ENCODE measurements at regions not wholly inside any gene's neighbourhood (a gene's known extent, or its start where the extent isn't known, plus 50 kb on each side); places are given as distances from the start of the nearest gene placed in this dataset.
"Not testable (repeated sequence)": the region's sequence is repeated elsewhere in the genome, so short reads cannot be mapped to it uniquely, and the experiment has no call there.

DNA sequence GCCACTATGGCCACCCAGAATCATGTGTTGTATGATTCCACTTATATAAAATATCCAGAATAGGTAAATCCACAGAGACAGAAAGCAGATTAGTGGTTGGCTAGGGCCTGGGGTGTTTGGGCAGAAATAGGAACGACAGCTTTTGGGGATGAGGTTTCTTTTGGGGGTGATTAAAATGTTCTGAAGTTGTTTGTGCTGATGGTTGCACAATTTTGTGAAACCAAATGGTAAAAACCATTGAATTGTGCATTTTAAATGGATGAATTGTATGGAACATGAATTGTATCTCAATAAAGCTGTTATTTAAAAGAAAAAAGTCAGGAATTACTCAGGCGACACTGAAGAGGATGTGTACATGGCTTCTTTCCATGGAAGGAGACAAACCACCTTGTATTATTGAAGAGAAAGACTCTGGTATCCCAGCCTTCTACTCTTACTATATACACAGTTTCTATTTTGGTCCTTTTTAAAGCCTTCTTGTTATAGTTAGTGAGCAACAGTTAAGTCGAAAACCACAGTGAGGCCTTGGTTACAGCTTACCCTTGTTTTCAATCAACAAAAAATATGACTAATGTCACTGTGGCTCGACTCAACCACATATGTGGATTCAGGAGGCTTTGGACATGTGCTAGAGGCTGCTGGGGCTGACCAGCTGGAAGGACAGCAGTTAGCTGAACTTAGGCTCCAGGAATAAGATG lies 57.1 kb upstream of the KMT2E start:
- DNase-seq = peak; percentile 73 to 94 (median 91)
- Histone ChIP-seq H3K27me3 (replicated peaks in 2 of 5; ENCODE audit: control insufficient read depth in 4 of 5, insufficient read depth in 5 of 5, low read length in 4 of 5) (no peaks in the 10 kb centered on the region), H3K27ac (ENCODE audit: insufficient read depth in 1 of 2, low read depth in 1 of 2, low read length in 2 of 2, poor library complexity in 1 of 2, severe bottlenecking in 2 of 2) (peak overlapping the region; percentile 80 to 94), H3K4me1 (ENCODE audit: control extremely low read depth in 1 of 4, control insufficient read depth in 4 of 4, insufficient read depth in 4 of 4, low read length in 3 of 4) (peaks cover 20 to 53% (median 45%) of the 10 kb centered on the region in 4 experiments), H3K4me3 (ENCODE audit: control insufficient read depth in 1 of 7, extremely low read depth in 1 of 7, insufficient read depth in 4 of 7, low read depth in 2 of 7, low read length in 6 of 7) (peak overlapping the region in 2 of 7 experiments; percentile 26 to 31), H3K36me3 (ENCODE audit: control insufficient read depth in 4 of 4, insufficient read depth in 4 of 4, low read length in 3 of 4) (no peaks in the 10 kb centered on the region), H3K9me3 (ENCODE audit: control extremely low read depth in 1 of 5, control insufficient read depth in 4 of 5, insufficient read depth in 2 of 5, low read depth in 1 of 5, low read length in 4 of 5) (no peaks in the 10 kb centered on the region)
- 70% methylated on average over 1 of the region's 4 CpGs for WGBS (ENCODE audit: insufficient coverage)
- POLR2A ChIA-PET = interaction anchor here (1.3 to 1.7 kb wide), 3 partner anchors 16 to 56 kb away, joined by 5 to 7 read pairs (median 5); no protein-coding TSS in a partner anchor
- CTCF ChIA-PET = interaction anchor here (0.9 to 2.7 kb wide), 6 partner anchors 8 to 27 kb away, joined by 3 to 11 read pairs (median 6); no protein-coding TSS in a partner anchor

DNA sequence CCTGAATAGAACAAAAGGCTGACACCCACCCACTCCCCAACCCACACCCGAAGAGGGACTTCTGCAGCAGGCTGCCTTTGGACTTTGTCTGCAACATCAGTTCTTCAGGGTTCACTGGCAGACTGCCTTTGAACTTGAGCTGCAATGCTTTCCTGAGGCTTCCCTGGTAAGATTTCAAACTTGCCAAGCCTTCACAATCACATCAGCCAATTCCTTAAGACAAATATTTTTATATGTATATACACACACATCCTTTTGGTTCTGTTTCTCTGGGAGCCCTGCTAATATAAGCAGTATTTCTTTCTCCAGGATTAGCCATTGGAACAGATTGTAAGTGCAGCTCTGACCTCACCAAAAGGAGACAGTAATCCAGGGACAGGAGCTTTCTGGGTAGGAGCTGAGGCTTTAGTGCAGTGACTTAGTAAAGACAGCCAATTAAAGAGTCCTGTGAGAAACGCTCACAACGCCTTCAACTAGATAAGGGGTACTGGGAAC lies 55.6 kb upstream of the KMT2E start:
- 89% methylated on average over 3 of the region's 3 CpGs for WGBS (ENCODE audit: insufficient coverage)
- POLR2A ChIA-PET = no interaction called here

DNA sequence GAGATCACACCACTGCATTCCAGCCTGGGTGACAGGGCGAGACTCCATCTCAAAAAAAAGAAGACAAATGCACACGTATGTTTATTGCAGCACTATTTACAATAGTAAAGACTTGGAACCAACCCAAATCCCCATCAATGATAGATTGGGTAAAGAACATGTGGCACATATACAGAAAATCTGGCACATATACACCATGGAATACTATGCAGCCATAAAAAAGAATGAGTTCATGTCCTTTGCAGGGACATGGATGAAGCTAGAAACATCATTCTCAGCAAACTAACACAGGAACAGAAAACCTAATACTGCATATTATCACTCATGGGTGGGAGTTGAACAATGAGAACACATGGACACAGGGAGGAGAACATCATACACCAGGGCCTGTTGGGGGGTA lies 54.5 kb upstream of the KMT2E start:
- WGBS (ENCODE audit: insufficient coverage) = no CpG with 5 or more reads among the region's 2 CpGs

More for the DNA sequence above, 55.6 kb upstream of the KMT2E start:
- Histone ChIP-seq H3K27ac (ENCODE audit: insufficient read depth in 1 of 2, low read depth in 1 of 2, low read length in 2 of 2, poor library complexity in 1 of 2, severe bottlenecking in 2 of 2) (peak overlapping the region in 1 of 2 experiments; percentile 14), H3K9me3 (ENCODE audit: control extremely low read depth in 1 of 5, control insufficient read depth in 4 of 5, insufficient read depth in 2 of 5, low read depth in 1 of 5, low read length in 4 of 5) (no peaks in the 10 kb centered on the region), H3K27me3 (replicated peaks in 2 of 5; ENCODE audit: control insufficient read depth in 4 of 5, insufficient read depth in 5 of 5, low read length in 4 of 5) (no peaks in the 10 kb centered on the region), H3K4me1 (ENCODE audit: control extremely low read depth in 1 of 4, control insufficient read depth in 4 of 4, insufficient read depth in 4 of 4, low read length in 3 of 4) (peaks cover 32 to 67% (median 60%) of the 10 kb centered on the region in 4 experiments), H3K4me3 (ENCODE audit: control insufficient read depth in 1 of 7, extremely low read depth in 1 of 7, insufficient read depth in 4 of 7, low read depth in 2 of 7, low read length in 6 of 7) (no peak overlapping the region), H3K36me3 (ENCODE audit: control insufficient read depth in 4 of 4, insufficient read depth in 4 of 4, low read length in 3 of 4) (peaks cover 0 to 2% (median under 1%) of the 10 kb centered on the region in 4 experiments)
- no peak for DNase-seq
- CTCF ChIA-PET = interaction anchor here (0.9 kb wide), 1 partner anchor 12 kb away, joined by 3 read pairs; no protein-coding TSS in a partner anchor

GRCh38 chr7:104960741-104961448 lies 53.1 kb upstream of the KMT2E start:
- 33% methylated on average over 2 of the region's 2 CpGs for WGBS (ENCODE audit: insufficient coverage)
- no peaks in the 10 kb centered on the region for H3K9me3 ChIP-seq (ENCODE audit: control extremely low read depth in 1 of 5, control insufficient read depth in 4 of 5, insufficient read depth in 2 of 5, low read depth in 1 of 5, low read length in 4 of 5)
- H3K27me3 ChIP-seq (replicated peaks in 2 of 5; ENCODE audit: control insufficient read depth in 4 of 5, insufficient read depth in 5 of 5, low read length in 4 of 5) = no peaks in the 10 kb centered on the region
- CTCF ChIA-PET = interaction anchor here (0.8 to 2.1 kb wide), 10 partner anchors 12 to 55 kb away, joined by 3 to 6 read pairs (median 3); no protein-coding TSS in a partner anchor
- no peak overlapping the region for H3K4me3 ChIP-seq (ENCODE audit: control insufficient read depth in 1 of 7, extremely low read depth in 1 of 7, insufficient read depth in 4 of 7, low read depth in 2 of 7, low read length in 6 of 7)
- peak; percentile 68 to 91 (median 89) for DNase-seq
- peaks cover 0 to 3% (median 1%) of the 10 kb centered on the region in 4 experiments for H3K36me3 ChIP-seq (ENCODE audit: control insufficient read depth in 4 of 4, insufficient read depth in 4 of 4, low read length in 3 of 4)
- POLR2A ChIA-PET = interaction anchor here (0.5 to 1.1 kb wide), 3 partner anchors 15 to 20 kb away, joined by 3 to 6 read pairs (median 4); no protein-coding TSS in a partner anchor
- H3K27ac ChIP-seq (ENCODE audit: insufficient read depth in 1 of 2, low read depth in 1 of 2, low read length in 2 of 2, poor library complexity in 1 of 2, severe bottlenecking in 2 of 2) = peak overlapping the region in 1 of 2 experiments; percentile 51
- peaks cover 29 to 62% (median 58%) of the 10 kb centered on the region in 4 experiments for H3K4me1 ChIP-seq (ENCODE audit: control extremely low read depth in 1 of 4, control insufficient read depth in 4 of 4, insufficient read depth in 4 of 4, low read length in 3 of 4)

More for the DNA sequence above, 54.5 kb upstream of the KMT2E start:
- POLR2A ChIA-PET; H3K9me3 ChIP-seq (ENCODE audit: control extremely low read depth in 1 of 5, control insufficient read depth in 4 of 5, insufficient read depth in 2 of 5, low read depth in 1 of 5, low read length in 4 of 5); DNase-seq; H3K27me3 ChIP-seq (replicated peaks in 2 of 5; ENCODE audit: control insufficient read depth in 4 of 5, insufficient read depth in 5 of 5, low read length in 4 of 5); H3K27ac ChIP-seq (ENCODE audit: insufficient read depth in 1 of 2, low read depth in 1 of 2, low read length in 2 of 2, poor library complexity in 1 of 2, severe bottlenecking in 2 of 2); H3K36me3 ChIP-seq (ENCODE audit: control insufficient read depth in 4 of 4, insufficient read depth in 4 of 4, low read length in 3 of 4); H3K4me3 ChIP-seq (ENCODE audit: control insufficient read depth in 1 of 7, extremely low read depth in 1 of 7, insufficient read depth in 4 of 7, low read depth in 2 of 7, low read length in 6 of 7): not testable (repeated sequence)
- CTCF ChIA-PET = interaction anchor here (1.0 to 2.1 kb wide), 4 partner anchors 20 to 54 kb away, joined by 3 to 6 read pairs (median 4); partner anchors contain the start of gene KMT2E
- peaks cover 32 to 69% (median 64%) of the 10 kb centered on the region in 4 experiments for H3K4me1 ChIP-seq (ENCODE audit: control extremely low read depth in 1 of 4, control insufficient read depth in 4 of 4, insufficient read depth in 4 of 4, low read length in 3 of 4)

DNA sequence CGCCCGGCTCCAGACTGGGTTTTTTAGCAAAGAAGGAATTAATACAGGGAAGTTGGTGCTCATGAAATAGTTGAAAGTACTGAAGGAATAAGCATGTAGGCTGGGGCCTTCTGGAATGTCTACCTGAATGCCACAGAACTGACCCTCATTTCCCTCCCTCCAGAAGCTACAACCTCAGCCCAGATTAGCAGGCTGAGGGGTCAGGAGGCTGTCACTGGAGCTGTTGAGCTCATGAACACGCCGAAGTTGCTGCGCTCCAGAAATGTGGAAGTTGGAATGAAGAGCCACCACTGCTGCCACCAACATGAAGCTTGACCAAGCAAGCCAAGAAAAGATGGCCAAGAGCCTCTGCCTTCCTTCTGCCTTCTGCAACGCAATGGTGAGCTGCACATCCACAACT lies 52.2 kb upstream of the KMT2E start:
- Histone ChIP-seq H3K4me1 (ENCODE audit: control extremely low read depth in 1 of 4, control insufficient read depth in 4 of 4, insufficient read depth in 4 of 4, low read length in 3 of 4) (peaks cover 23 to 52% (median 50%) of the 10 kb centered on the region in 4 experiments), H3K36me3 (ENCODE audit: control insufficient read depth in 4 of 4, insufficient read depth in 4 of 4, low read length in 3 of 4) (peaks cover 0 to 4% (median 1%) of the 10 kb centered on the region in 4 experiments), H3K27ac (ENCODE audit: insufficient read depth in 1 of 2, low read depth in 1 of 2, low read length in 2 of 2, poor library complexity in 1 of 2, severe bottlenecking in 2 of 2) (no peak overlapping the region), H3K4me3 (ENCODE audit: control insufficient read depth in 1 of 7, extremely low read depth in 1 of 7, insufficient read depth in 4 of 7, low read depth in 2 of 7, low read length in 6 of 7) (no peak overlapping the region), H3K27me3 (replicated peaks in 2 of 5; ENCODE audit: control insufficient read depth in 4 of 5, insufficient read depth in 5 of 5, low read length in 4 of 5) (no peaks in the 10 kb centered on the region), H3K9me3 (ENCODE audit: control extremely low read depth in 1 of 5, control insufficient read depth in 4 of 5, insufficient read depth in 2 of 5, low read depth in 1 of 5, low read length in 4 of 5) (no peaks in the 10 kb centered on the region)
- 96% methylated on average over 4 of the region's 6 CpGs for WGBS (ENCODE audit: insufficient coverage)
- no peak for DNase-seq
- ChIA-PET CTCF (interaction anchor here (1.2 to 2.6 kb wide), 4 partner anchors 10 to 39 kb away, joined by 3 to 9 read pairs (median 3); no protein-coding TSS in a partner anchor), POLR2A (no interaction called here)

- POLR2A ChIA-PET = no interaction called here
- Histone ChIP-seq H3K27ac (ENCODE audit: insufficient read depth in 1 of 2, low read depth in 1 of 2, low read length in 2 of 2, poor library complexity in 1 of 2, severe bottlenecking in 2 of 2) (no peak overlapping the region), H3K9me3 (ENCODE audit: control extremely low read depth in 1 of 5, control insufficient read depth in 4 of 5, insufficient read depth in 2 of 5, low read depth in 1 of 5, low read length in 4 of 5) (no peaks in the 10 kb centered on the region), H3K4me3 (ENCODE audit: control insufficient read depth in 1 of 7, extremely low read depth in 1 of 7, insufficient read depth in 4 of 7, low read depth in 2 of 7, low read length in 6 of 7) (no peak overlapping the region), H3K27me3 (replicated peaks in 2 of 5; ENCODE audit: control insufficient read depth in 4 of 5, insufficient read depth in 5 of 5, low read length in 4 of 5) (no peaks in the 10 kb centered on the region), H3K36me3 (ENCODE audit: control insufficient read depth in 4 of 4, insufficient read depth in 4 of 4, low read length in 3 of 4) (peaks cover 0 to 4% (median 1%) of the 10 kb centered on the region in 4 experiments), H3K4me1 (ENCODE audit: control extremely low read depth in 1 of 4, control insufficient read depth in 4 of 4, insufficient read depth in 4 of 4, low read length in 3 of 4) (peaks cover 21 to 43% (median 41%) of the 10 kb centered on the region in 4 experiments)
- CTCF ChIA-PET = interaction anchor here (1.5 to 2.6 kb wide), 3 partner anchors 9 to 40 kb away, joined by 3 to 9 read pairs (median 3); no protein-coding TSS in a partner anchor
- DNase-seq = no peak
- 53% methylated on average over 3 of the region's 3 CpGs for WGBS (ENCODE audit: insufficient coverage)
These were observed 51.2 kb upstream of the KMT2E start for GRCh38 chr7:104962781-104963180.
